Stomach (tissue), 8 donors: ENCODE measurements at regions not wholly inside any gene's neighbourhood (a gene's known extent, or its start where the extent isn't known, plus 50 kb on each side); places are given as distances from the start of the nearest gene placed in this dataset.
A peak's percentile ranks its signal among the peaks of the same experiment; 100 is the strongest.

Source experiments
- DNase-seq, 2 donors: peaks; one replicate each; pipeline versions ENCODE4 v3.0.0 to v3.0.0-alpha.2; 2013 to 2019
- H3K27ac ChIP-seq, 5 donors: fragments of 200-600 bp in 4 of 5; sonication (generic) in 4 of 5; one replicate each; pipeline ENCODE4 v1.5.1; 2013 to 2019; ENCODE audit warnings: mild to moderate bottlenecking in 1 of 5, moderate library complexity in 1 of 5
- H3K27me3 ChIP-seq, 3 donors: fragments of 200-600 bp; sonication (generic); one replicate each; pipeline ENCODE4 v1.5.1; 2017 to 2019; ENCODE audit warnings: mixed run types in 1 of 3
- H3K36me3 ChIP-seq, 4 donors: fragments of 200-600 bp; sonication (generic); 1 replicate in 3 of 4; 2 replicates in 1 of 4; pipeline ENCODE4 v1.5.1; 2016 to 2019
- H3K4me1 ChIP-seq, 4 donors: fragments of 200-600 bp; sonication (generic); one replicate each; pipeline ENCODE4 v1.5.1; 2016 to 2019
- H3K4me3 ChIP-seq, 4 donors: fragments of 200-600 bp; sonication (generic) in 3 of 4; one replicate each; pipeline ENCODE4 v1.5.1; 2016 to 2019; ENCODE audit warnings: mild to moderate bottlenecking in 1 of 4
- H3K9me3 ChIP-seq, 4 donors: fragments of 200-600 bp; sonication (generic); one replicate each; pipeline ENCODE4 v1.5.1; 2016 to 2019
- EP300 ChIP-seq: sonication (generic); formaldehyde crosslinking; IDR thresholded peaks from one replicate; pipeline ENCODE4 v1.6.1; 2017; ENCODE audit warnings: antibody characterized with exemption
- POLR2A ChIP-seq, 4 donors: fragments of 450-650 bp; IDR thresholded peaks; one replicate each; pipeline ENCODE4 v1.6.1; 2016; ENCODE audit warnings: antibody characterized with exemption in 4 of 4, control low read depth in 2 of 4, mild to moderate bottlenecking in 1 of 4, moderate library complexity in 1 of 4
- POLR2AphosphoS5 ChIP-seq, 3 donors: sonication (generic); formaldehyde crosslinking; IDR thresholded peaks; one replicate each; pipeline ENCODE4 v1.6.1; 2016; ENCODE audit warnings: antibody characterized with exemption in 3 of 3
- WGBS, 5 donors: extraction: QIAGEN DNeasy Blood & Tissue Kit in 3 of 5; methylation state at CpG; one replicate each; pipeline versions ENCODE4 v1.1.5 to v1.1.7; 2013 to 2018; 5-methylcytosine and 5-hydroxymethylcytosine counted together
- intact Hi-C: fragments of 100-400 bp; cut with DNase I; formaldehyde crosslinking; loops from one replicate; pipeline ENCODE4 v1.15.1; 2023; ENCODE audit warnings: low total_unique reads
- TF ChIP-seq, protein P1 (sequence below), 7 experiments: fragments of 450-650 bp in 4 of 7; fragments of 200-600 bp in 3 of 7; sonication (generic) in 3 of 7; IDR thresholded peaks; one replicate each; pipeline ENCODE4 v1.5.1; 2016 to 2019; ENCODE audit warnings: antibody characterized with exemption in 7 of 7, control low read depth in 2 of 7, mild to moderate bottlenecking in 1 of 7
- donor health status: healthy with polysubstance abuse.
- donor health status: Bipolar disorder and iron deficiency.
- donor health status: healthy.

DNA sequence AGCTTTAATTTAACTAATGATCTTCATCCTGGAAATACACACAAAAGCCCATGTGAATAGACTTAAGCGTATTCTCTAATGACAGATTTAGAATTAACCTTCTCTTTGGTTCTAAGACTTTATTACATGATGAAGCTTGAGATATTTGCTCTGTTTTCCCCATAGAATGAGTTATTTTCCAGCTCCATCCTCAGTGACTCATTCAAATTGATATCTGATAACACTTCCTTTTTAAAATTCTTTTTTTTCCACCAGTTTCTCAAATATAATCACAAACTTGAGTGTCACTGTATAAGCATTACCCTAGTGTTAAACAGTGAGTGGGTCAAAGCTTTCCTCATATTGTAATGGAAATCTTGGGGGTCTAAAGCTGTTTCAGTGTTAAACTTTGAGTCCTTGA lies 535.8 kb downstream of the KCNA4 start:
- H3K27ac ChIP-seq: no peak overlapping the region
- no peaks in the 10 kb centered on the region for H3K4me1 ChIP-seq
- H3K4me3 ChIP-seq: no peak overlapping the region
- no peaks in the 10 kb centered on the region for H3K9me3 ChIP-seq
- DNase-seq: no peak
- 71 to 88% (median 83%) methylated on average over 1 of the region's 1 CpG for WGBS, 5 donors
- TF ChIP-seq POLR2AphosphoS5 (IDR thresholded peaks at IDR 0.05) (no peak), EP300 (no peak), POLR2A (IDR thresholded peaks at IDR 0.05) (no peak)
- TF ChIP-seq, protein P1, sequence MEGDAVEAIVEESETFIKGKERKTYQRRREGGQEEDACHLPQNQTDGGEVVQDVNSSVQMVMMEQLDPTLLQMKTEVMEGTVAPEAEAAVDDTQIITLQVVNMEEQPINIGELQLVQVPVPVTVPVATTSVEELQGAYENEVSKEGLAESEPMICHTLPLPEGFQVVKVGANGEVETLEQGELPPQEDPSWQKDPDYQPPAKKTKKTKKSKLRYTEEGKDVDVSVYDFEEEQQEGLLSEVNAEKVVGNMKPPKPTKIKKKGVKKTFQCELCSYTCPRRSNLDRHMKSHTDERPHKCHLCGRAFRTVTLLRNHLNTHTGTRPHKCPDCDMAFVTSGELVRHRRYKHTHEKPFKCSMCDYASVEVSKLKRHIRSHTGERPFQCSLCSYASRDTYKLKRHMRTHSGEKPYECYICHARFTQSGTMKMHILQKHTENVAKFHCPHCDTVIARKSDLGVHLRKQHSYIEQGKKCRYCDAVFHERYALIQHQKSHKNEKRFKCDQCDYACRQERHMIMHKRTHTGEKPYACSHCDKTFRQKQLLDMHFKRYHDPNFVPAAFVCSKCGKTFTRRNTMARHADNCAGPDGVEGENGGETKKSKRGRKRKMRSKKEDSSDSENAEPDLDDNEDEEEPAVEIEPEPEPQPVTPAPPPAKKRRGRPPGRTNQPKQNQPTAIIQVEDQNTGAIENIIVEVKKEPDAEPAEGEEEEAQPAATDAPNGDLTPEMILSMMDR (IDR thresholded peaks at IDR 0.05): no peak
- H3K36me3 ChIP-seq: no peaks in the 10 kb centered on the region
- no peaks in the 10 kb centered on the region for H3K27me3 ChIP-seq
- intact Hi-C loops: no loop called here

DNA sequence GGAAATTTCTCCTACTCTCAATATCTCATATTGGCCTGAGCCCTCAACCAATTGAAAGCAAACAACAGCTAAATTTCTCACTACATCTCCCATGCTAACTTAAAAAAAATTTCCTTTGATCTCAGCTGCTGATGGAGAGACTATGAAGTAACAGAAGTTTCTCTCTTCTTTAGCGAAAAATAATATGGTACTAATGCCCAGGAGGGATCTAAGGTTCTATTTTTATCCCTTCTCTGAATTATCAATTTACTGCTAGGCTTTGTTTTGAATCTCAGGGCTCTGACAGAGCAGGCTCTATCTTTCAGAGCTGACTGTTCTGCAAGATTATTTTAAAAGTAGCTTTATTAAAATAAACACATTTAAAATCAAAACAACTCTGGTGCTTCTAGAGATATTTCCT lies 558.6 kb downstream of the KCNA4 start:
- no peaks in the 10 kb centered on the region for H3K36me3 ChIP-seq
- no peak for DNase-seq
- 0 to 75% (median 56%) methylated on average over 1 of the region's 1 CpG for WGBS, 5 donors
- no peaks in the 10 kb centered on the region for H3K4me1 ChIP-seq
- H3K9me3 ChIP-seq: no peaks in the 10 kb centered on the region
- H3K27me3 ChIP-seq: no peaks in the 10 kb centered on the region
- H3K27ac ChIP-seq: no peak overlapping the region
- intact Hi-C loops: no loop called here
- TF ChIP-seq POLR2AphosphoS5 (IDR thresholded peaks at IDR 0.05) (no peak), POLR2A (IDR thresholded peaks at IDR 0.05) (no peak), EP300 (no peak)
- TF ChIP-seq, protein P1 (IDR thresholded peaks at IDR 0.05): no peak
- H3K4me3 ChIP-seq: no peak overlapping the region

DNA sequence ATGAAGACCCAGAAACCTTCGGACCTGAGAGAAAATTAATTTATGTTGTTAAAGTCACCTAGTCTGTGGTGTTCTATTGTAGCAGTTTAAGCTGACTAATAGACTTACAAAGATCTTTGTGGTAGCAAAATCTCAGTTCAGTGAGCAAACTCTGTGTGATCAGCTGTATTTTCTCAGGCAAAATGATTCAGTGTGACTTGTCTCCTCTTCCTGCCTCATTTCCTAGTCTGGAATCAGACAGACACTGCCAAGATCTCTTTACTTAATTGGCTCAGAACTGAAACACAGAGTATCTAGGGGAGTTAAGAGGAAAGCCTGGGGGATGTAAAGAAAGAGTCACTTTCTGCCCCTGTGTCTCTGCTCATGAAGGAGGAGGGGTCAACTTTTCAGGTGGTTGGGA lies 564.7 kb downstream of the KCNA4 start:
- DNase-seq: peak in 1 of 2 donors; percentile 37
- TF ChIP-seq, protein P1 (IDR thresholded peaks at IDR 0.05): no peak
- TF ChIP-seq EP300 (no peak), POLR2AphosphoS5 (IDR thresholded peaks at IDR 0.05) (no peak), POLR2A (IDR thresholded peaks at IDR 0.05) (no peak)
- intact Hi-C loops: no loop called here

DNA sequence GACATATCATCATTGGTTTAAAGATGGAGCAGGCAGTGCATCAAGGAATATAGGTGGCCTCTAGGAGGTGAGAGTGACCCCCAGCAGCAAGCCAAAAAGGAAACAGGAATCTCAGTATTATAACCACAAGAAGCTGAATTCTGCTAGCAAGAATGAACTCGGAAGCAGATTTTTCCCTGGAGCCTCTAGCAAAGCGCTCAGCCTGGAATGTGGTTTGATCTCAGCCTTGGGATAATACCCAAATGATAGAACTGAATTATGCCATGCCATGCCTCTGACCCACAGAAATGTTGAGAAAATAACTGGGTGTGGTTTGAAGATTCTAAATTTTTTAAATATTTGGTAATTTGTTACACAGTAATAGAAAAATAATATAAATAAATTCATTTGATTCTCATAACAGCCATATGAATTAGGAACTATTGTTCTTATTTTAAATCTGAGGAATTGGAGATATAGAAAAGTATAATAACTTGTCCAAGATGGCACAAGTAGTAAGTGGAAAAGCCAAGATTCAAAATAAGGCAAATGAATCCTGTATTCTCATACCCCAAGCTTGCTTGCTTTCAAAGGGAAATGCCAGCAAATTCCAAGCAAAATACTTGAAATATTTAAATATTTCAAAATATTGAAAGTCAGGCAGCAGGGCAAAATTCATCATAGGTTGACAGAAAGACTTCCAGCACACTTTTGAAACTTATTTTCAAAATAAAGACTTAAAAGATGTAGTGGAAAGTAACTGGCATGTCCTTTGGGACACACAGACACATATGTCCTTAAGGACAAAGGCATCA lies 567.4 kb downstream of the KCNA4 start:
- no peak for DNase-seq
- Histone ChIP-seq H3K27ac (no peak overlapping the region), H3K36me3 (no peaks in the 10 kb centered on the region), H3K27me3 (no peaks in the 10 kb centered on the region), H3K4me1 (no peaks in the 10 kb centered on the region), H3K9me3 (no peaks in the 10 kb centered on the region), H3K4me3 (no peak overlapping the region)
- intact Hi-C loops: no loop called here
- WGBS, 5 donors: 85 to 94% (median 88%) methylated on average over 2 of the region's 2 CpGs
- TF ChIP-seq EP300 (no peak), POLR2AphosphoS5 (IDR thresholded peaks at IDR 0.05) (no peak), POLR2A (IDR thresholded peaks at IDR 0.05) (no peak)
- TF ChIP-seq, protein P1 (IDR thresholded peaks at IDR 0.05): no peak

More for the DNA sequence above, 564.7 kb downstream of the KCNA4 start:
- no peaks in the 10 kb centered on the region for H3K4me1 ChIP-seq
- no peak overlapping the region for H3K27ac ChIP-seq
- H3K27me3 ChIP-seq: no peaks in the 10 kb centered on the region
- WGBS, 5 donors: 52 to 82% (median 62%) methylated on average over 1 of the region's 1 CpG
- H3K36me3 ChIP-seq: no peaks in the 10 kb centered on the region
- H3K4me3 ChIP-seq: no peak overlapping the region
- no peaks in the 10 kb centered on the region for H3K9me3 ChIP-seq
